IMR-90 (cell line): ENCODE measurements at regions not wholly inside any gene's neighbourhood (a gene's known extent, or its start where the extent isn't known, plus 50 kb on each side); places are given as distances from the start of the nearest gene placed in this dataset.

Source experiments
- ATAC-seq: fragments of 200-7000 bp; cut with Tn5 transposase; 2 replicates; pipeline ENCODE4 v1.9.1; 2020; ENCODE audit warnings: low read depth, mild to moderate bottlenecking, moderate library complexity
- BruUV-seq: library from RNA; stranded (reverse); fragments of 400-500 nt; replicated peaks from 2 replicates; lab custom pipeline; 2021; lab: Mats Ljungman, UMichigan
- CTCF ChIA-PET: fragments of 300-600 bp; formaldehyde crosslinking; extraction: SDS; loops from one replicate; lab custom pipeline; 2021; ENCODE audit warnings: antibody characterized with exemption; lab: Yijun Ruan, JAX
- POLR2A ChIA-PET: fragments of 300-600 bp; sonication (Branson Sonifier 250); formaldehyde crosslinking; loops from one replicate; lab custom pipeline; 2022; ENCODE audit warnings: antibody characterized with exemption; ENCODE audit not compliant: unreplicated experiment; lab: Charles Lee
- DNase-seq: peaks from one replicate; pipeline ENCODE4 v3.0.0; 2013
- H2AFZ ChIP-seq: replicated peaks from 2 replicates; pipeline ENCODE3; 2013; ENCODE audit warnings: low read length, mild to moderate bottlenecking; ENCODE audit not compliant: poor library complexity
- H2AK5ac ChIP-seq: 2 replicates; pipeline ENCODE4 v1.6.1; 2013; ENCODE audit warnings: low read depth, low read length, inconsistent platforms
- H2AK9ac ChIP-seq: replicated peaks from 2 replicates; pipeline ENCODE3; 2013; ENCODE audit warnings: mild to moderate bottlenecking, low read depth, low read length, moderate library complexity; ENCODE audit not compliant: poor library complexity
- H2BK120ac ChIP-seq: 2 replicates; pipeline ENCODE4 v1.6.1; 2013; ENCODE audit warnings: low read depth, low read length, inconsistent platforms
- H2BK15ac ChIP-seq: 3 replicates; pipeline ENCODE4 v1.6.1; 2013; ENCODE audit warnings: low read depth, low read length, inconsistent platforms
- H2BK20ac ChIP-seq: 2 replicates; pipeline ENCODE4 v1.6.1; 2013; ENCODE audit warnings: low read depth, mild to moderate bottlenecking, inconsistent platforms, low read length, moderate library complexity
- H2BK5ac ChIP-seq: 2 replicates; pipeline ENCODE4 v1.6.1; 2013; ENCODE audit warnings: mild to moderate bottlenecking, low read depth, low read length, inconsistent platforms; ENCODE audit not compliant: poor library complexity, severe bottlenecking
- H3K14ac ChIP-seq: replicated peaks from 2 replicates; pipeline ENCODE4 v1.6.1; 2013; ENCODE audit warnings: low read depth, low read length, inconsistent platforms
- H3K18ac ChIP-seq: 2 replicates; pipeline ENCODE4 v1.6.1; 2013; ENCODE audit warnings: low read depth, low read length, control low read depth
- H3K23ac ChIP-seq: 2 replicates; pipeline ENCODE4 v1.6.1; 2013; ENCODE audit warnings: low read depth, low read length, inconsistent platforms
- H3K27ac ChIP-seq: 2 replicates; pipeline ENCODE4 v1.5.1; 2013; ENCODE audit warnings: mild to moderate bottlenecking, control low read depth, low read length; ENCODE audit not compliant: insufficient read depth
- H3K27me3 ChIP-seq: 2 replicates; pipeline ENCODE4 v1.6.1; 2013; ENCODE audit warnings: low read length; ENCODE audit not compliant: control insufficient read depth, insufficient read depth
- H3K36me3 ChIP-seq: 2 replicates; pipeline ENCODE4 v1.6.1; 2013; ENCODE audit warnings: low read length, mixed read lengths; ENCODE audit not compliant: control insufficient read depth, insufficient read depth
- H3K4ac ChIP-seq: 2 replicates; pipeline ENCODE4 v1.6.1; 2013; ENCODE audit warnings: low read depth, low read length, inconsistent platforms
- H3K4me1 ChIP-seq: 2 replicates; pipeline ENCODE4 v1.6.1; 2013; ENCODE audit warnings: low read length, mixed read lengths; ENCODE audit not compliant: control insufficient read depth, insufficient read depth
- H3K4me2 ChIP-seq: 2 replicates; pipeline ENCODE4 v1.6.1; 2013; ENCODE audit warnings: low read depth, mild to moderate bottlenecking, control low read depth, low read length, moderate library complexity
- H3K4me3 ChIP-seq: 2 replicates; pipeline ENCODE4 v1.5.1; 2013; ENCODE audit warnings: low read depth, mild to moderate bottlenecking, control low read depth, low read length, moderate library complexity; ENCODE audit not compliant: insufficient read depth
- H3K56ac ChIP-seq: 2 replicates; pipeline ENCODE4 v1.6.1; 2013; ENCODE audit warnings: low read length, inconsistent platforms; ENCODE audit not compliant: insufficient read depth; ENCODE audit errors: extremely low read depth
- H3K79me1 ChIP-seq, 2 experiments: 2 replicates each; pipeline ENCODE4 v1.6.1; 2013; ENCODE audit warnings: low read length in 2 of 2, inconsistent platforms in 1 of 2, low read depth in 1 of 2
- H3K9ac ChIP-seq: 2 replicates; pipeline ENCODE4 v1.6.1; 2013; ENCODE audit warnings: low read depth, low read length, control low read depth
- H3K9me1 ChIP-seq: 2 replicates; pipeline ENCODE4 v1.6.1; 2013; ENCODE audit warnings: low read length, inconsistent platforms; ENCODE audit not compliant: insufficient read depth
- H3K9me3 ChIP-seq: 2 replicates; pipeline ENCODE4 v1.6.1; 2013; ENCODE audit warnings: low read length; ENCODE audit not compliant: control insufficient read depth, insufficient read depth
- H4K20me1 ChIP-seq: 2 replicates; pipeline ENCODE4 v1.6.1; 2013; ENCODE audit warnings: low read length, inconsistent platforms; ENCODE audit not compliant: insufficient read depth
- H4K5ac ChIP-seq: 2 replicates; pipeline ENCODE4 v1.6.1; 2013; ENCODE audit warnings: mild to moderate bottlenecking, low read depth, low read length, control low read depth
- H4K8ac ChIP-seq, 2 experiments: 2 replicates each; pipeline ENCODE4 v1.6.1; 2013; ENCODE audit warnings: low read depth in 2 of 2, low read length in 2 of 2, control low read depth in 1 of 2, inconsistent platforms in 1 of 2
- H4K91ac ChIP-seq: 2 replicates; pipeline ENCODE4 v1.6.1; 2013; ENCODE audit warnings: low read depth, low read length, inconsistent platforms; ENCODE audit not compliant: insufficient read depth
- BHLHE40 ChIP-seq: fragments of 150-350 bp; IDR thresholded peaks from 2 replicates; pipeline ENCODE4 v1.6.1; 2016; ENCODE audit warnings: mild to moderate bottlenecking, low read depth, low read length
- FOS ChIP-seq: fragments of 150-350 bp; IDR thresholded peaks from 2 replicates; pipeline ENCODE4 v1.6.1; 2016; ENCODE audit warnings: low read depth, low read length
- MAZ ChIP-seq: IDR thresholded peaks from 2 replicates; pipeline ENCODE4 v1.6.1; 2012; ENCODE audit warnings: low read depth, mild to moderate bottlenecking, low read length, improper control_type of control experiment, moderate library complexity, borderline replicate concordance
- RCOR1 ChIP-seq: IDR thresholded peaks from 2 replicates; pipeline ENCODE4 v1.6.1; 2012; ENCODE audit warnings: mild to moderate bottlenecking, low read length, improper control_type of control experiment; ENCODE audit not compliant: insufficient replicate concordance
- SMC3 ChIP-seq: fragments of 150-350 bp; IDR thresholded peaks from 2 replicates; pipeline ENCODE4 v1.6.1; 2016; ENCODE audit warnings: low read depth, mild to moderate bottlenecking, antibody characterized with exemption, low read length, moderate library complexity
- WGBS, 2 experiments: methylation state at CpG; one replicate each; pipeline versions ENCODE4 v1.1.5 to v1.1.7; 2013; ENCODE audit warnings: missing lambda C conversion rate in 2 of 2; ENCODE audit not compliant: insufficient read length in 1 of 2; ENCODE audit errors: extremely low coverage in 2 of 2; 5-methylcytosine and 5-hydroxymethylcytosine counted together
- dilution Hi-C: fragments of 300-500 bp; cut with HindIII; formaldehyde crosslinking; loops from one replicate; pipeline ENCODE4 v1.14.3; 2018; ENCODE audit warnings: low sequenced_read_pairs; ENCODE audit not compliant: unreplicated experiment
- in situ Hi-C: fragments of 300-500 bp; cut with MboI; formaldehyde crosslinking; loops from 3 replicates; pipeline ENCODE4 v1.14.3; 2019; ENCODE audit warnings: low sequenced_read_pairs, inconsistent platforms, mixed read lengths
- intact Hi-C: fragments of 100-400 bp; cut with micrococcal nuclease; formaldehyde crosslinking; loops from 2 replicates; pipeline ENCODE4 v1.10.0; 2022
- TF ChIP-seq, protein P1 (sequence below): fragments of 150-350 bp; IDR thresholded peaks from 2 replicates; pipeline ENCODE4 v1.6.1; 2017; ENCODE audit warnings: mild to moderate bottlenecking, antibody characterized with exemption, low read length, low read depth

DNA sequence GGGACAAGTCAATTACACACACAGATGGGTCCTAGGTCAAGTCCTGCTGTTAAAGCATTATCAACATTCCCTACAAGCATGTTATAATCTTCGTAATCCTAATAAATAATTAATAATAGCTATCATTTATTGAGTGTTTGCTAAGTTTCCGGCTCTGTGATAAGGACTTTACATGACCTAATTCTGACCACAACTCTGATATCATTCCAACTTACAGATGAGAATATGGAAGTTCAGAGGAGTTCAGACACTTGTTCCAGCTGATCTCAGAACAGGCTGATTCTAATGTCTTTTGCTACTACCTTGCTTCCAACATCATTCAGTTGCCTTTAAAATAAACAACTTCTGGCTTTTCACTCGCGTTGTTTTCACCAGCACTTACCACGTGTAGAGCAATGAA lies 770.1 kb upstream of the CXADR start:
- Histone ChIP-seq H4K20me1 (no peaks in the 10 kb centered on the region), H3K14ac (no peak overlapping the region), H3K4me1 (no peaks in the 10 kb centered on the region), H3K9me3 (no peaks in the 10 kb centered on the region), H2BK5ac (no peak overlapping the region), H3K4me2 (no peak overlapping the region), H3K56ac (no peak overlapping the region), H4K5ac (no peak overlapping the region), H2BK20ac (no peak overlapping the region), H4K8ac (no peak overlapping the region), H2BK120ac (no peak overlapping the region), H3K9me1 (no peaks in the 10 kb centered on the region), H2AFZ (no peak overlapping the region), H4K91ac (no peak overlapping the region), H3K27me3 (no peaks in the 10 kb centered on the region), H3K4ac (no peak overlapping the region), H3K79me1 (no peaks in the 10 kb centered on the region), H3K18ac (no peak overlapping the region), H3K36me3 (no peaks in the 10 kb centered on the region), H3K23ac (no peak overlapping the region), H3K27ac (no peak overlapping the region), H2AK9ac (no peak overlapping the region), H3K4me3 (no peak overlapping the region), H2BK15ac (no peak overlapping the region), H2AK5ac (no peak overlapping the region), H3K9ac (no peak overlapping the region)
- ATAC-seq, result no peak
- no TSS peak for BruUV-seq
- dilution Hi-C loops (no loop called here), intact Hi-C loops (no loop called here), in situ Hi-C loops (no loop called here)
- no peak for TF ChIP-seq BHLHE40
- TF ChIP-seq, protein P1, sequence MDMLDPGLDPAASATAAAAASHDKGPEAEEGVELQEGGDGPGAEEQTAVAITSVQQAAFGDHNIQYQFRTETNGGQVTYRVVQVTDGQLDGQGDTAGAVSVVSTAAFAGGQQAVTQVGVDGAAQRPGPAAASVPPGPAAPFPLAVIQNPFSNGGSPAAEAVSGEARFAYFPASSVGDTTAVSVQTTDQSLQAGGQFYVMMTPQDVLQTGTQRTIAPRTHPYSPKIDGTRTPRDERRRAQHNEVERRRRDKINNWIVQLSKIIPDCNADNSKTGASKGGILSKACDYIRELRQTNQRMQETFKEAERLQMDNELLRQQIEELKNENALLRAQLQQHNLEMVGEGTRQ, result no peak
- no peak for TF ChIP-seq SMC3
- TF ChIP-seq MAZ, result no peak
- no peak for TF ChIP-seq RCOR1
- no peak for TF ChIP-seq FOS
- DNase-seq, result no peak
- WGBS, 2 experiments, result no CpG with 5 or more reads among the region's 5 CpGs
- POLR2A ChIA-PET, result no interaction called here
- CTCF ChIA-PET, result no interaction called here
